ENCODE measurements at regions not wholly inside any gene's neighbourhood (a gene's known extent, or its start where the extent isn't known, plus 50 kb on each side); places are given as distances from the start of the nearest gene placed in this dataset.

- ATAC-seq: no peak
- Histone ChIP-seq H3K9me3 (no peaks in the 10 kb centered on the region), H3K4me3 (no peak overlapping the region), H3K4me1 (ENCODE audit: low read depth) (no peaks in the 10 kb centered on the region), H3K36me3 (ENCODE audit: low read depth) (no peaks in the 10 kb centered on the region)
- DNase-seq: no peak
- intact Hi-C loops (cut with DNase I, micrococcal nuclease): no loop called here
- no peak for TF ChIP-seq CTCF (IDR thresholded peaks at IDR 0.05)
Observed at GRCh38 chr13:104979281-104980030, 1556.0 kb downstream of the EFNB2 start.

- TF ChIP-seq CTCF (IDR thresholded peaks at IDR 0.05): no peak
- Histone ChIP-seq H3K9me3 (no peaks in the 10 kb centered on the region), H3K4me1 (ENCODE audit: low read depth) (no peaks in the 10 kb centered on the region), H3K36me3 (ENCODE audit: low read depth) (no peaks in the 10 kb centered on the region), H3K4me3 (no peak overlapping the region)
- intact Hi-C loops (cut with DNase I, micrococcal nuclease): no loop called here
- no peak for DNase-seq
- no peak for ATAC-seq
Observed at GRCh38 chr13:104976986-104977385, 1558.5 kb downstream of the EFNB2 start.

GRCh38 chr13:104975272-104975671 is 1560.2 kb downstream of the EFNB2 start:
- H3K4me1 ChIP-seq (ENCODE audit: low read depth): no peaks in the 10 kb centered on the region
- intact Hi-C loops (cut with DNase I, micrococcal nuclease): no loop called here
- no peak for TF ChIP-seq CTCF (IDR thresholded peaks at IDR 0.05)

GRCh38 chr13:104968876-104969275 is 1566.6 kb downstream of the EFNB2 start:
- Histone ChIP-seq H3K9me3 (no peaks in the 10 kb centered on the region), H3K4me3 (no peak overlapping the region), H3K4me1 (ENCODE audit: low read depth) (no peaks in the 10 kb centered on the region), H3K36me3 (ENCODE audit: low read depth) (no peaks in the 10 kb centered on the region)
- ATAC-seq (no peak), DNase-seq (no peak)
- intact Hi-C loops (cut with DNase I, micrococcal nuclease): no loop called here
- no peak for TF ChIP-seq CTCF (IDR thresholded peaks at IDR 0.05)

More at GRCh38 chr13:104975272-104975671, 1560.2 kb downstream of the EFNB2 start:
- DNase-seq: no peak
- Histone ChIP-seq H3K36me3 (ENCODE audit: low read depth) (no peaks in the 10 kb centered on the region), H3K9me3 (no peaks in the 10 kb centered on the region), H3K4me3 (no peak overlapping the region)
- no peak for ATAC-seq

- H3K4me1 ChIP-seq (ENCODE audit: low read depth): no peaks in the 10 kb centered on the region
- ATAC-seq (no peak), DNase-seq (no peak)
- intact Hi-C loops (cut with DNase I, micrococcal nuclease): no loop called here
- H3K36me3 ChIP-seq (ENCODE audit: low read depth): no peaks in the 10 kb centered on the region
- H3K4me3 ChIP-seq: no peak overlapping the region
- no peaks in the 10 kb centered on the region for H3K9me3 ChIP-seq
- no peak for TF ChIP-seq CTCF (IDR thresholded peaks at IDR 0.05)
Observed at GRCh38 chr13:104967836-104968630, 1567.4 kb downstream of the EFNB2 start.
